Erythroblast (primary cell): ENCODE measurements at regions not wholly inside any gene's neighbourhood (a gene's known extent, or its start where the extent isn't known, plus 50 kb on each side); places are given as distances from the start of the nearest gene placed in this dataset.
A peak's percentile ranks its signal among the peaks of the same experiment; 100 is the strongest.

Source experiments
- DNase-seq, 2 experiments: peaks; one replicate each; lab custom pipeline; 2025; lab: John Stamatoyannopoulos, UW
- GATA1 ChIP-seq: IDR thresholded peaks from 2 replicates; pipeline ENCODE4 v1.6.1; 2011; ENCODE audit warnings: low read depth, mild to moderate bottlenecking, control low read depth, low read length, moderate library complexity
- POLR2A ChIP-seq: IDR thresholded peaks from 2 replicates; pipeline ENCODE4 v1.6.1; 2011; ENCODE audit warnings: mild to moderate bottlenecking, low read length

DNA sequence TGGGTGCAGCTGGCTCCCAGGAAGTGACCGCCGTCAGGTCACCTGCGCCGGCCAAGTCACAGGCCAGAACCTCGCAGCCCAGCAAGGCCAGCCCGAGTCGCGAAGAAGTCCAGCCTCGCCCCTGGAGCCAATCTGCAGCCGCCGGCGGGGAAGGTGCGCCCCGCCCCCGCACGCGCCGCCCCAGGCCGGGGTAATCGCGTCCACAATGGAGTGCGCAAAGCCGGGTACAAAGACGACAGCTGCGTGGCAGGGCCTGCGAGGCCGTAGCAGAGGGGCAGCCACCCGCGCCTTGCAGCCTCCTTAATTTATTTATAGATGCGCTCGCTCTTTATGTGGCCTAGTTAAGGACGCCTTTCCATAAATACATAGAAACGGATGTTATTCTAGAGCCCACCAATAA lies 139.4 kb upstream of the CPEB2 start:
- peak in 1 of 2 experiments; percentile 3 for DNase-seq

DNA sequence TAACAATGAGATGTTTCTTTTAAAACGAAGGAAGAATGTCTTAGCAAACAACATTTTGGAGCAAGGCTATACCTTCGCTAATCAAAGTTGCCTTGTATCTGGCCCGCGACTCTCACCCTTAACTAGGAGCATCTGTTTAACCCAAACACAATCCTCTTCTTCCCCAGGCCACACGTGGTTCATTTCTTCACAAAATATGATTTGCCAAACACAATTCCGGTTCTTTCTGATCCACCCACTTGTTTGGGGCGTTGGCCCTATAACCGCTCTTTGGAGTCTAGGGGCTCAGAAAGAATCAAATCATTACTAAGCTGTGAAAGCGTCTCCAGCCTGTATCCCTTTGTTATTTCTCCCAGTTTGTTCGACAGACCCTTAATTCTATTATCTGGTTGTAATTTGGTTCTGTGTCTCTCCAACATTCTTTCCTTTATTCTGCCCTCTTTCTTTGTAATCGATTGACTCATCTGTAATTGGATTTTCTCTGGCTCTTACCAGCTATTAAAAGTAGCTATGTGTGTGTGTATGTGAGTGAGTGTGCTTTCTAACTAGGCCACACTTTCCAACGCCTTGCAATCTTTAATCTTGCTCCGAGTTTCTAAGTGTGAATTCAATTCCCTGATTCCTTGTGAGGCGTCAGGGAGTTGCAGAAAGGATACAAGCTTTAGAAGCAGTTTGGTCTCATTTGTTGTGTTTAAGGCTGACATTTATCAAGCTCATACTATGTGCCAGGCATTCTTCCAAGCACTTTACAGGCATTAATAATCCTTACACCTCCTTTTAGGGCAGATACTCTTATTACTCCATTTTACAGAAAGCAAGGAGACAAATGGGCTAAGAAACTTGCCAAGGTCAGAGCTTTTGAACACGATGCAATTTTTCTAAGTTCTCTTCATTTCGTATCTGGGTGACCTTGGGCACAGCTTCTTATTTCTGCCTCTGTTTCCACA lies 138.6 kb upstream of the CPEB2 start:
- no peak for DNase-seq
- TF ChIP-seq GATA1 (no peak), POLR2A (no peak)

More for the DNA sequence above, 139.4 kb upstream of the CPEB2 start:
- no peak for TF ChIP-seq GATA1
- TF ChIP-seq POLR2A: no peak

DNA sequence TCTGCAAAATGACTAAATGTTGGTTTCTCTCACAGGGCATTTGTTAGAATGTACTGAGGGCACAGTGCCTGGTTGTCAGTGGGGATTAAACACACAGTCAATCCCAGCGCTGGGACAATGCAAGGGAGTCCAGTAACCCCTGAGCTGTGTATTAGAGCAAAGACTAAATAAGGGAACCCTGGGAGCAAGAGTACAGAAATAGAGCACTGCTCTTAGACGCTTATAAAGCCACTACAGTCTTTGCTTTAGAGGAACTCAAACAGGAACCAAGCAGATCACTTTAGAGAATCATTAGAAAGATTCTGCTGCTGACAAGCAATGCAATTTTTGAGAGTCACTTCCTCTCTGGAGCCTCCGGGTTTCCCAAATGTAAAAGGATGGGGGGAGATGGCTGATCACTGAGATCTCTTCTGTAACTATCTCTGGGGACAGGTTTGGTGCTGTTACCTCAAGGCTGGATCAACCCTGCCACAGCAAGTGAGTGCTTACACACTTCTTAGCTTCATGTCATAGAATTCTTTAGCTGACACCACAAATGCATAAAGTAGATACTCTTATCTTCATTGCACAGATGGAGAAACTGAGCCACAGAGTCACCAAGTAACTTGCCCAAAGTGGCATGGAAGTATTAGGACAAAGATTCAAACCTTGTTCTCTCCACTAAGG lies 137.8 kb upstream of the CPEB2 start:
- DNase-seq: peak in 1 of 2 experiments; percentile 9
- no peak for TF ChIP-seq POLR2A
- no peak for TF ChIP-seq GATA1

DNA sequence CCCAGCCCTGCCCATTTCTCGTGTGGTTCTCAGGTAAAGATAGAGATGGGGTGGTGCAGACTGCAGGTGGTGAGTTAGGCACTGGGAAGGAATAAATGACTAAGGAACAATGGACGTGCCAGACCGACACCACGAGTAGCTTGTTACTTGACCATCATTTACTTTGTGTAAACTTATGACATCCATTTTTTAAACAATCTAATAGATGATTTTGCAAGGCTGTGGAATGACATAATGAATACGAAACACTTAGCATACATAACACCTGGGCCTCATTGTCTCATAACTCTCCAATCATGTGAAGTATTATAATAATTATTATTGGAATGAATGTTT lies 137.3 kb upstream of the CPEB2 start:
- no peak for TF ChIP-seq GATA1
- TF ChIP-seq POLR2A: no peak

DNA sequence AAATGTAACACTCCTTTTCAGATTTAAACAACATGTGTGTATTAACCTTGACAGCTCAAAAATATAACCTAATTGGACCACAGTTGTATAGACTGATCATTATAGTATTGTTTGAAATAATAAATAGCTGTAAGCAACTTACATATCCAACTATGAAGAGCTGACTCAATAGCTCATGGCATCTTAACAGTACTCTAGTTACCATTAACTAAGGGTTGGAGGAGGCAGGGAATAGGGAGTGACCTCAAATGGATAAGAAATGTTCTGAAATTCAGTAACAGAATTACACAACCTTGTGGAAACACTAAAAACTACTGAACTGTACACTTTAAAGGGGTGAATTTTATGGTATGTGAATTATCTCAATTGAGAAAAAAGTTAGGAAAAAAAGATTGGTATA lies 136.5 kb upstream of the CPEB2 start:
- DNase-seq: no peak

More for the DNA sequence above, 137.3 kb upstream of the CPEB2 start:
- DNase-seq: no peak

DNA sequence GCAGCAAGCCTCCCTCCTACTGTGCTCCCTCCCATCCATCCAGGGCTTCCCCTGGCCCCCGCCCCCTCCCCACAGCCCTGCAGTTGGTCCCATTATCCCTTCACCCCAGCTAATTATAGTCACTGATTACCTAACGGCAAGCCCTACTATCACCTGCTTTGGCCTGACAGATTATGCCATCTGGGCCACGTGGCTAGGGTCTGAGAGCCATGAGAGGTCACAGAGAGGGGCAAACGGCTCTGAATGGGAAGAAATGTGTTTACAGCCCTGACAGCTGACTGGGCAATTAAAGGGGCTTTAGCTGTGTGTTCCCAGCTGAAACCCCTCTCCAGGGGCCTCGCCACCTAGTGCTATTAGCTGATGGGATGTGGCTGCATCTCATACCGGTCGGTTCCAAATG lies 134.4 kb upstream of the CPEB2 start:
- TF ChIP-seq POLR2A: no peak
- TF ChIP-seq GATA1: no peak
- no peak for DNase-seq

More for the DNA sequence above, 136.5 kb upstream of the CPEB2 start:
- TF ChIP-seq POLR2A (no peak), GATA1 (no peak)

DNA sequence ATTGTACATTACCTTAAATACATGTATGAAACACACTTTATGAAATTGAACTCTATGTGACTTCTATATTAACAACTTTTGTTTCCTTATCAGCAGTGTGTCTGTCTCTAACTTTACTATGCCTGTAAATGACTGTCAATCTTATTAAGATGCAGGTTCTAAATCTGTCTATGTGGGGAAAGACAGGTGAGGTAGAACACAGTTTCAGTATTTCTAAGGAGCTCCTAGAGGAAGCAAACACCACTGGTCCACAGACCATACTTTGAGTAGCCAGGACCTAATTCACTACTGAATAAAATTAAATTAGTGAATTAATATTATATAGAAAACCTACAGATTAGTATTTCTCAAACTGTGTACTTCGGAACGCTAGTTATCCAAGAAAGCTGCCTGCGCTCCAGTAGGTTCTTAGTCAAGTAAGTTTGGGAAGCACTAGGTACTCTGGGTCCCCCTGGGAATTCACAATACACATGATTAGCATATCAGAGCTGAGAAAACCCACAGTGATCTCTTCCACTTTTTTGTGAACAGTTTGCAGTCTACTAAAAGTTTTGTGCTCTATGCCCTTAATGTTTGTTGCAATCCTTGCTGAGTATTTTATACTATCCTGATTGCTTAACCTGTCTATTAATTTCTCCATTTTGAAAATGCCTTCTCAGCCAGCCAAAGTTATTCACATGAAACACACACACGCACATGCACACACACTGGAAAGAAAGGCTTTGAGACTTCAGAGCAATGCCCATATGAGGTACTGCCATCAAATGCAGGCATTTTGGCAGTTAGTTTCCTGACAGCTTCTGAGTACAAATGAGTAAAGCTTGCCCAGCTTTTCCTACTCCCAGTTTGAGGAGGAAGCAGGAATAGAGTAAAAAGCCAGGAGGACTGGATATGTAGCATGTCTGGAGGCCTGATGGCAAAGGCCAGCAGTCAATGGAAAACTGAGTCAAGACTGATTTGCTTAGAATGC lies 133.6 kb upstream of the CPEB2 start:
- TF ChIP-seq GATA1 (no peak), POLR2A (no peak)
- no peak for DNase-seq

DNA sequence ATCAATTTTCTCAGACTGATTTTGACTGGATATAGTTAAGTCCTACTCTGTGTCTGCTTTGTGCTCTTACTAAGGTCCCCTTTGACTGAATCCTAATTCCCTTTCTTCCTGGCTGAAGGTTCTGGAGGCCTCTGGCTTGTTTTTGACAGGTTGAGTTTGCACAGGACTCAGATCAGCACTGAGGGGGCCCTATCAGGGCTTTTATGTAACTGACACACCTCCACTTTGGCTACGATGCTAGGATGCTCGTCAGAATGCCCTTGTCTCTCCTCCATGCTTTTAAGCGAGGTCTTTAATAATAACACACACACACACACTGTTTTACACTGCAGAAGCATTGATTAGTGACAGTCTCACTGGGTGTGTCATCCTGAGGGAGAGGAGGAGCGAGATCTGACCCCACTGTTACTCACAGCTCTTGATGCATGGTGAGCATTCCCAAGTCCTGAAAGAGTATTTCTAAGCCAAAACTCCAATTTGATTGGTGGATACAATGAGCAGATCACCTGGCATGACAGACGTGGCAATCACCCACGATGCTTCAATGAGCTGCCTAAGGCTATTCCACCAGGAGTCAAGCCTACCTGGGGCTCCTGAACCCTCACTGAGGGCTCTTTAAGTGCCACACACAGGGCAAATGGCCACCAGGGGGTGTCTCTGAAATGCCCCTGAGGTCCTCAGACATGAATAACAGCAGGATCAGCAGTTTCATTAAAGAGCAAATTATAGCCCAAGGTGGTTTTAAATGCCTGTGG lies 130.4 kb upstream of the CPEB2 start:
- DNase-seq: peak; percentile 27 to 51
- TF ChIP-seq GATA1 (no peak), POLR2A (no peak)

DNA sequence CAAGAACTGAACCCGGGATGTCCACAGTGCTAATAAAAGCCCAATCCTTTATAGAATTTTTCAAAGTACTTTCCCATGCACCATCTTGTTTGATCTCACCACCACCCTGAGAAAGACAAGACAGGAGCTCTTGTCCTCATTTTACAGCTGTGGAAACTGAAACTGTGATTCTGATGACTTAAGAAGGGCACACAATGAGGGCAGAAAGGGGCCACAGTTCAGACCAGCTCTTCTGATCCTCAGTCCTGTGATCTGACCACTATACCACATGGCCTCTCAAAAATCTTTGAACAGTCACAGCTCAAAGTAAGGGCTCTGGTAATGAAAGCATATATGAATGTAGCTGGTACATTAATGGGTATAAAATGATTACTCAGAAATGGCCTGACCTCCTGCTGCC lies 127.3 kb upstream of the CPEB2 start:
- DNase-seq: no peak
- TF ChIP-seq GATA1: no peak
- TF ChIP-seq POLR2A: no peak

DNA sequence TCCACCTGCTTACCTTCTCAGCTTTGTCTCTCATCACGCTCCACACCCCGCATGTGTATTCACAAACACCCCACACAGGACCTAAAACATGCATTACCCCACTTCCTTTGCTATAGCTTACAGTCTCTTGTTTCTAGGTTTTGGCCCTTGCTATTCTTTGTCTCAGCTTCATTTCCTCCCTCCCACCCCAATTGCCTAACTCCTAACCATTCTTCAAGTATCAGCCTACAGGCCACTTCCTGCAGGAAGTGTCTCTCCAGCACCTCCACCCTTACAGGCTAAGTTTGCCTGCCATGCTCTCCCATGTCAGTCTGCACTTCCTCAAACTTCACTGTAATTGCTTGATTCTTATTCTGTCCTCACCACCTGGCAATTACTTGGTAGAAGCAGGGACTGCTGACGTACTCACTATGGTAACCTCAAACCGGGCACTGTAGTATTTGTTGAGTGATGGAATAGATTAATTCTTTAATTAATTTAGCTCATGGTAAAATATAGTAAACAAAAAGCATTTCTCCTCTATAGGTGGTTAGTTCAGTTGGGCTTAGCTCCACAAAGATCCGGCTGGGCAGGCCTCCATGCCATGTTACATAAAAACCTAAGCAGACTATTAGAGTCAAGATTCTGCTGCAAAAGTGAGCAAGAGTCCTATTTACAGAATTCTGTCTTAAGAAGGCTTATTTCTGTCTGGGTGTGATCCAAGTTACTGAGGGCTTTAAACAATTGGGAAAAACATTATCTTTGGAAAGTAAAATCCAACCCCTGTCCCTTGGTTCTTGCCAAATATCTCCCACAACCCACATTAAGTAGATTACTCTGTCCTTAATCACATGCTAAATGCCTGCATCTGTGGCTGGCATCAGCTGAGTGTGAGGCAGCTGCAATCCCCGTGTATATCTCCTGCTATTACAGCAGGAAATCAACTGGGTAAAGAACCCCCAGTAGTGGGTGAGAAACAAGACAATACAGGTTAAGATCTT lies 124.7 kb upstream of the CPEB2 start:
- no peak for DNase-seq
- TF ChIP-seq GATA1 (no peak), POLR2A (no peak)

DNA sequence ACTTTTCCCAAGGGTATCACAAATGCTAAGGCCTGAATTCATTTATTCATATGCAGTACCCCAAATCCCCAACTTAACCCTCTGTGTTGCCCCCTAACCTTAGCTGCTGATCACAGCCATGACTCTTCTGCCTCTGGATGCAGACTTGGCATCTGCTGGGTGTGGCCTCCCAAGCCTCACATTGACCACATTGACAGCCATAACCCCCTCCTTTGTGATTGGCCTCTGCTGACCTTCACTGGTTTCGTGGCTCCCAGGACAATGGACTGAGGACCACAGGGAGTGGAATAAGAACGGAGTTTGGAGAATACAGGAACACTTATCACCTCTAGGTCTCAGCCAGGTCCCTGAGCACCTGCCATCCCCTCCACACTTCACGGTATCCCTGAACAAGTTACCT lies 123.6 kb upstream of the CPEB2 start:
- TF ChIP-seq GATA1 (no peak), POLR2A (no peak)
- DNase-seq: no peak
